ENCODE measurements at regions not wholly inside any gene's neighbourhood (a gene's known extent, or its start where the extent isn't known, plus 50 kb on each side); places are given as distances from the start of the nearest gene placed in this dataset.
A peak's percentile ranks its signal among the peaks of the same experiment; 100 is the strongest.

DNA sequence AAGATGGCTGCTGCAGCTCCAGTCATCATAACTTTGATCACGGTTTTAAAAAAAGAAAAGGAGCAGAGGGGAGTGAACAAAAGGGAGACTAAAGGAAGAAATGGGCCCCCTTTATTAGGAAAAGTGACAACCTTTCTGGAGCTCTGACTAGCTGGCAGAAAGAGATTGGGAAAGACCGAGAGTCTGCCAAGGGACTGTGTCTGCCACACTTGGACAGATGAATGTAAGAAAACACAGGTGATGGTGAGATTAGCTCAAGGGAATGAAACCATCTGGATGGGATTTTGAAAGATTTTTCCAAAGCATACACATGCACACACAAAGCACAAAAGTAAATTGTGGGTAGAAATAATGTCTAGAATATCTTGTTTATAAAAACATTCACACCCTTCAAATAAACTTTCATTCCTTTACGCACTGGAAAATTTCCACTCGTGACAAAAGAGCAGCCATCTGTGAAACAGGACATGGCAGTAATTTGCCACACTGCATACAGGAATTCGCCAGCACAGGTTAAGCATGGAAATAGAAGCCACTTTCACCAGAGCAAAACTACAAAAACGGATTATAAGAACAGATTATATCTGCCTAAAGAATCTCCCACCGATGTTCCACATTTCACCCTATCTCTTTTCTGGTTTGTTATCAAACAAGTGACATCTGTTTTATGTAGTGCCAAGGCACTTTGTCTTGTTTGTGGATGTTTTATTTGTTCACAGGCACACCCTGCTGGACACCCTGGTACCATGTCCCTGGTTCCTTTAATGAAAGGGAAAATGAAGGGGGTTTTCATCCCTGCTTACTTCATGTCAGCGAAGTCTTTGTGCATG, 819.5 kb downstream of the DIAPH3 start:
- no peak; the same call in 2 of the 3 replicates for ATAC-seq
- TF ChIP-seq OSR1 (CRISPR knock-in tag; IDR thresholded peaks at IDR 0.05) (no peak), TCF4 (CRISPR knock-in tag; IDR thresholded peaks at IDR 0.05; ENCODE audit: borderline replicate concordance) (peak; percentile 66; the same call in 1 of the 2 replicates), ZNF565 (CRISPR knock-in tag; conservative IDR thresholded peaks at IDR 0.05; ENCODE audit: low read depth) (no peak), ZFP30 (CRISPR knock-in tag; IDR thresholded peaks at IDR 0.05) (no peak), PPARA (CRISPR knock-in tag; IDR thresholded peaks at IDR 0.05; ENCODE audit: borderline replicate concordance) (no peak), ZC3H10 (CRISPR knock-in tag; IDR thresholded peaks at IDR 0.05) (no peak), SNAI2 (CRISPR knock-in tag; IDR thresholded peaks at IDR 0.05) (no peak), ZFP3 (CRISPR knock-in tag; IDR thresholded peaks at IDR 0.05) (no peak), ISL1 (CRISPR knock-in tag; IDR thresholded peaks at IDR 0.05) (no peak), GLIS3 (CRISPR knock-in tag; IDR thresholded peaks at IDR 0.05) (no peak), ZNF70 (CRISPR knock-in tag; IDR thresholded peaks at IDR 0.05) (0 out of 2 replicates have a peak, but pooled peaks have one; percentile 8)
- TF ChIP-seq, protein P1, sequence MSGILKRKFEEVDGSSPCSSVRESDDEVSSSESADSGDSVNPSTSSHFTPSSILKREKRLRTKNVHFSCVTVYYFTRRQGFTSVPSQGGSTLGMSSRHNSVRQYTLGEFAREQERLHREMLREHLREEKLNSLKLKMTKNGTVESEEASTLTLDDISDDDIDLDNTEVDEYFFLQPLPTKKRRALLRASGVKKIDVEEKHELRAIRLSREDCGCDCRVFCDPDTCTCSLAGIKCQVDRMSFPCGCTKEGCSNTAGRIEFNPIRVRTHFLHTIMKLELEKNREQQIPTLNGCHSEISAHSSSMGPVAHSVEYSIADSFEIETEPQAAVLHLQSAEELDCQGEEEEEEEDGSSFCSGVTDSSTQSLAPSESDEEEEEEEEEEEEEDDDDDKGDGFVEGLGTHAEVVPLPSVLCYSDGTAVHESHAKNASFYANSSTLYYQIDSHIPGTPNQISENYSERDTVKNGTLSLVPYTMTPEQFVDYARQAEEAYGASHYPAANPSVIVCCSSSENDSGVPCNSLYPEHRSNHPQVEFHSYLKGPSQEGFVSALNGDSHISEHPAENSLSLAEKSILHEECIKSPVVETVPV (CRISPR knock-in tag; IDR thresholded peaks at IDR 0.05), result no peak
- TF ChIP-seq, protein P2, sequence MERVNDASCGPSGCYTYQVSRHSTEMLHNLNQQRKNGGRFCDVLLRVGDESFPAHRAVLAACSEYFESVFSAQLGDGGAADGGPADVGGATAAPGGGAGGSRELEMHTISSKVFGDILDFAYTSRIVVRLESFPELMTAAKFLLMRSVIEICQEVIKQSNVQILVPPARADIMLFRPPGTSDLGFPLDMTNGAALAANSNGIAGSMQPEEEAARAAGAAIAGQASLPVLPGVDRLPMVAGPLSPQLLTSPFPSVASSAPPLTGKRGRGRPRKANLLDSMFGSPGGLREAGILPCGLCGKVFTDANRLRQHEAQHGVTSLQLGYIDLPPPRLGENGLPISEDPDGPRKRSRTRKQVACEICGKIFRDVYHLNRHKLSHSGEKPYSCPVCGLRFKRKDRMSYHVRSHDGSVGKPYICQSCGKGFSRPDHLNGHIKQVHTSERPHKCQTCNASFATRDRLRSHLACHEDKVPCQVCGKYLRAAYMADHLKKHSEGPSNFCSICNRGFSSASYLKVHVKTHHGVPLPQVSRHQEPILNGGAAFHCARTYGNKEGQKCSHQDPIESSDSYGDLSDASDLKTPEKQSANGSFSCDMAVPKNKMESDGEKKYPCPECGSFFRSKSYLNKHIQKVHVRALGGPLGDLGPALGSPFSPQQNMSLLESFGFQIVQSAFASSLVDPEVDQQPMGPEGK (CRISPR knock-in tag; IDR thresholded peaks at IDR 0.05; ENCODE audit: borderline replicate concordance), result no peak
- TF ChIP-seq, protein P3, sequence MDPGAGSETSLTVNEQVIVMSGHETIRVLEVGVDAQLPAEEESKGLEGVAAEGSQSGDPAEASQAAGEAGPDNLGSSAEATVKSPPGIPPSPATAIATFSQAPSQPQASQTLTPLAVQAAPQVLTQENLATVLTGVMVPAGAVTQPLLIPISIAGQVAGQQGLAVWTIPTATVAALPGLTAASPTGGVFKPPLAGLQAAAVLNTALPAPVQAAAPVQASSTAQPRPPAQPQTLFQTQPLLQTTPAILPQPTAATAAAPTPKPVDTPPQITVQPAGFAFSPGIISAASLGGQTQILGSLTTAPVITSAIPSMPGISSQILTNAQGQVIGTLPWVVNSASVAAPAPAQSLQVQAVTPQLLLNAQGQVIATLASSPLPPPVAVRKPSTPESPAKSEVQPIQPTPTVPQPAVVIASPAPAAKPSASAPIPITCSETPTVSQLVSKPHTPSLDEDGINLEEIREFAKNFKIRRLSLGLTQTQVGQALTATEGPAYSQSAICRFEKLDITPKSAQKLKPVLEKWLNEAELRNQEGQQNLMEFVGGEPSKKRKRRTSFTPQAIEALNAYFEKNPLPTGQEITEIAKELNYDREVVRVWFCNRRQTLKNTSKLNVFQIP (CRISPR knock-in tag; IDR thresholded peaks at IDR 0.05; ENCODE audit: borderline replicate concordance, low read depth), result no peak
- TF ChIP-seq, protein P4, sequence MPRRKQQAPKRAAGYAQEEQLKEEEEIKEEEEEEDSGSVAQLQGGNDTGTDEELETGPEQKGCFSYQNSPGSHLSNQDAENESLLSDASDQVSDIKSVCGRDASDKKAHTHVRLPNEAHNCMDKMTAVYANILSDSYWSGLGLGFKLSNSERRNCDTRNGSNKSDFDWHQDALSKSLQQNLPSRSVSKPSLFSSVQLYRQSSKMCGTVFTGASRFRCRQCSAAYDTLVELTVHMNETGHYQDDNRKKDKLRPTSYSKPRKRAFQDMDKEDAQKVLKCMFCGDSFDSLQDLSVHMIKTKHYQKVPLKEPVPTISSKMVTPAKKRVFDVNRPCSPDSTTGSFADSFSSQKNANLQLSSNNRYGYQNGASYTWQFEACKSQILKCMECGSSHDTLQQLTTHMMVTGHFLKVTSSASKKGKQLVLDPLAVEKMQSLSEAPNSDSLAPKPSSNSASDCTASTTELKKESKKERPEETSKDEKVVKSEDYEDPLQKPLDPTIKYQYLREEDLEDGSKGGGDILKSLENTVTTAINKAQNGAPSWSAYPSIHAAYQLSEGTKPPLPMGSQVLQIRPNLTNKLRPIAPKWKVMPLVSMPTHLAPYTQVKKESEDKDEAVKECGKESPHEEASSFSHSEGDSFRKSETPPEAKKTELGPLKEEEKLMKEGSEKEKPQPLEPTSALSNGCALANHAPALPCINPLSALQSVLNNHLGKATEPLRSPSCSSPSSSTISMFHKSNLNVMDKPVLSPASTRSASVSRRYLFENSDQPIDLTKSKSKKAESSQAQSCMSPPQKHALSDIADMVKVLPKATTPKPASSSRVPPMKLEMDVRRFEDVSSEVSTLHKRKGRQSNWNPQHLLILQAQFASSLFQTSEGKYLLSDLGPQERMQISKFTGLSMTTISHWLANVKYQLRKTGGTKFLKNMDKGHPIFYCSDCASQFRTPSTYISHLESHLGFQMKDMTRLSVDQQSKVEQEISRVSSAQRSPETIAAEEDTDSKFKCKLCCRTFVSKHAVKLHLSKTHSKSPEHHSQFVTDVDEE (CRISPR knock-in tag; IDR thresholded peaks at IDR 0.05), result no peak

DNA sequence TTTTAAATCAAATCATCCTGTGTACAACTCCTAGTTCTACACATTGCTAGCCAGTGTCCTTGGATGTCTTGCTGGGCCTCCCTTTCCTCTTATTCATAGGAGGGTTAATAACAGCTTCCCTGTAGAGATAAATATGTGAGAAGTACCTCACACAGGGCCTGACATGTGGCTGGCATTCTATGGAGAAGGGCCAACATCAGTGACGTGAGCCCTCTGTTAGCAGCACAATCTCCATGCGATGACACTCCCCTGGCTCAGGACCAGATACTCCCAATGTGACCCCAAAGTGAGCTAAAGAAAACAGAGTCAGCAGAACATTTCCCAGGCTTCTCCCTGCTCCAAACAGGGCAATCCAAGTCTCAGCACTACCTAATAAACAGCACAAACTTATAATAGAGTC, 818.4 kb downstream of the DIAPH3 start:
- ATAC-seq, result peak; percentile 37
- TF ChIP-seq ZNF8 (CRISPR knock-in tag; IDR thresholded peaks at IDR 0.05), result no peak
- no peak for TF ChIP-seq TCF4 (CRISPR knock-in tag; IDR thresholded peaks at IDR 0.05; ENCODE audit: borderline replicate concordance)
- TF ChIP-seq, protein P4 (CRISPR knock-in tag; IDR thresholded peaks at IDR 0.05), result no peak

DNA sequence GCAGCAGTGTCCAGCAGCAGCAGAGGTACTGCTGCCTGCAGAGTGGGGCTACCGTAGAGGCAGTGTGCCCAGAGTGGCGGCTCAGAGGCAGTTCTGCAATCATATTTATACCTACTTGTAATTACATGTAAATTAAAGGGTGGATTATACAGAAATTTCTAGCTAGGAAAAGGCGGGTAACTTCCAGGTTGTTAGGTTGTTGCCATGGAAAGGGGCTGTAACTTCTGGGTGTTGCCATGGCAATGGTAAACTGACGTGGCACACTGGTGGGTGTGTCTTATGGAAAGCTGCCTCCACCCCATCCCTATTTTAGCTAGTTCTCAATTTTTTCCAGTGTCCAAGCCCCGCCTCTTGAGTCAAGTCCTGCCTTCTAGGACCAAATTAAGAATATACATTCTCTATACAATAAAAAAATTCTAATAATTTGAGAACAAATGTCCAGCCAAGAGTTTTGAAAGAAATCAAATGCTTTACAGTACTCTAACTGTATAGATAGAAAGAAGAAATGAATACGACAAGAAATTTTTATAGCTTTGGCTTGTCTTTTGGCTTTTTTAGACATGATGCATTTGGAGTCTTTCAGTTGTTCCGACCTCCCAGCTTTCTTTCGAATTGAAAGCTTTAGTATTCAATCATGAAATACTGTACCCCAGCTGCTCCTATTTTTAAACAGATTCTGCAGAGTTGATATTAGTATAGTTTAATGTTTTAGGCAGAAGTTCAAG, 816.6 kb downstream of the DIAPH3 start:
- no peak for ATAC-seq
- TF ChIP-seq, protein P2 (CRISPR knock-in tag; IDR thresholded peaks at IDR 0.05; ENCODE audit: borderline replicate concordance), result no peak
- TF ChIP-seq TCF4 (CRISPR knock-in tag; IDR thresholded peaks at IDR 0.05; ENCODE audit: borderline replicate concordance) (no peak), ZC3H10 (CRISPR knock-in tag; IDR thresholded peaks at IDR 0.05) (no peak), ZNF70 (CRISPR knock-in tag; IDR thresholded peaks at IDR 0.05) (no peak), ESRRG (CRISPR knock-in tag; IDR thresholded peaks at IDR 0.05) (no peak), RARB (CRISPR knock-in tag; IDR thresholded peaks at IDR 0.05) (no peak), GLIS3 (CRISPR knock-in tag; IDR thresholded peaks at IDR 0.05) (no peak), ZNF8 (CRISPR knock-in tag; IDR thresholded peaks at IDR 0.05) (no peak)
- TF ChIP-seq, protein P1 (CRISPR knock-in tag; IDR thresholded peaks at IDR 0.05), result no peak

Measured in SK-N-SH treated with all-trans-retinoic acid at 6 μM for 48 hours (cell line).